Body of pancreas (tissue), 4 donors: ENCODE measurements at regions not wholly inside any gene's neighbourhood (a gene's known extent, or its start where the extent isn't known, plus 50 kb on each side); places are given as distances from the start of the nearest gene placed in this dataset.

Experiments
- CTCF ChIP-seq, 7 experiments: fragments of 450-650 bp in 4 of 7; fragments of 200-600 bp in 3 of 7; sonication (generic) in 3 of 7; IDR thresholded peaks; one replicate each; pipeline ENCODE4 v1.5.1; 2016 to 2019; ENCODE audit warnings: antibody characterized with exemption in 7 of 7
- POLR2A ChIP-seq, 3 donors: fragments of 450-650 bp; IDR thresholded peaks; one replicate each; pipeline ENCODE4 v1.6.1; 2016; ENCODE audit warnings: antibody characterized with exemption in 3 of 3, mild to moderate bottlenecking in 2 of 3

DNA sequence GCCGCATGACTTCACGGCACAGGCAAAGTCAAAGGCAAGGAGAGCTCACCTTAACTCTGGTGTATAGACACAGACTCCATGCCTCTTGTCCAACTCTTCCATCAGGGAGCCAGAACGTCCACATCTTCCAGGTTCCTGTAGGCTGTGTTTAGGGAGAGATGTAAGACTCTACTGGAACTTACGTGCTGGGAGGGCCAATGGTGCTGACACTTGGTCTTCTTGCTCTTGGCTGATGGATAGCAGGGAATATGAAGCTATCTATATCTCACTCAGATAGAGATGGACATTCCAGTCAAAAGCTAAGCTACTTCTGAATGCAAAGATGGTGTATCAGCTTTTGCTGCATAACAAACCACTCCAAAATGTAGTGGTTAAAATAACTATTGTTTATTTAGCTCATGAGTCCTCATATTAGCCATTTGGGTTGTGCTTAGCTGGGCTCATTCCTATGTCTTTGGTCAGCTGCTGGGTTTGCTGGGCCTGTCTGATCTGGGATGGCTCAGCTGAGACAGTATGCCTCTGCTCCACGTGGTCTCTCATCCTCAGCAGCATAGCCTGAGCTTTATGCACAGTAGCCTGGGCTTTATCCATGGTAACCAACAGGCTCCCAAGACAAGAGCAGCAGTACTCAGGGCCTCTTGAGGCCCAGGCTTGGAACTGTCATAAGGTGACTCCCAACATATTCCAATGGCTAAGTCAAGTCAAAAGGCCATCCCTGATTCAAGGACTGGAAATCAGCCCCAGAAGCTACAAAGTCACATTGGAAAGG lies 111.6 kb downstream of the SNX5 start:
- no peak for TF ChIP-seq POLR2A (IDR thresholded peaks at IDR 0.05)
- no peak for TF ChIP-seq CTCF (IDR thresholded peaks at IDR 0.05)
